Panc1 (cell line): ENCODE measurements at regions not wholly inside any gene's neighbourhood (a gene's known extent, or its start where the extent isn't known, plus 50 kb on each side); places are given as distances from the start of the nearest gene placed in this dataset.

Experiments used
- CTCF ChIP-seq: fragments of 450-650 bp; IDR thresholded peaks from 2 replicates; pipeline ENCODE4 v1.5.1; 2017; ENCODE audit warnings: mild to moderate bottlenecking
- POLR2AphosphoS5 ChIP-seq: IDR thresholded peaks from 2 replicates; pipeline ENCODE4 v1.6.1; 2012; ENCODE audit warnings: mild to moderate bottlenecking, low read depth, low read length, moderate library complexity
- SIN3A ChIP-seq: IDR thresholded peaks from 2 replicates; pipeline ENCODE4 v1.6.1; 2012; ENCODE audit warnings: low read depth, mild to moderate bottlenecking, low read length, moderate library complexity, borderline replicate concordance; ENCODE audit not compliant: insufficient read depth
- TCF7L2 ChIP-seq: IDR thresholded peaks from 2 replicates; pipeline ENCODE4 v1.6.1; 2011; ENCODE audit warnings: mild to moderate bottlenecking, low read depth, low read length, inconsistent platforms
- TF ChIP-seq, protein P1 (sequence below), 2 experiments: IDR thresholded peaks; 2 replicates each; pipeline ENCODE4 v1.6.1; 2011 to 2012; ENCODE audit warnings: low read depth in 2 of 2, control low read depth in 1 of 2, low read length in 1 of 2, mild to moderate bottlenecking in 1 of 2, moderate library complexity in 1 of 2; ENCODE audit not compliant: insufficient read depth in 1 of 2

- TF ChIP-seq, protein P1, sequence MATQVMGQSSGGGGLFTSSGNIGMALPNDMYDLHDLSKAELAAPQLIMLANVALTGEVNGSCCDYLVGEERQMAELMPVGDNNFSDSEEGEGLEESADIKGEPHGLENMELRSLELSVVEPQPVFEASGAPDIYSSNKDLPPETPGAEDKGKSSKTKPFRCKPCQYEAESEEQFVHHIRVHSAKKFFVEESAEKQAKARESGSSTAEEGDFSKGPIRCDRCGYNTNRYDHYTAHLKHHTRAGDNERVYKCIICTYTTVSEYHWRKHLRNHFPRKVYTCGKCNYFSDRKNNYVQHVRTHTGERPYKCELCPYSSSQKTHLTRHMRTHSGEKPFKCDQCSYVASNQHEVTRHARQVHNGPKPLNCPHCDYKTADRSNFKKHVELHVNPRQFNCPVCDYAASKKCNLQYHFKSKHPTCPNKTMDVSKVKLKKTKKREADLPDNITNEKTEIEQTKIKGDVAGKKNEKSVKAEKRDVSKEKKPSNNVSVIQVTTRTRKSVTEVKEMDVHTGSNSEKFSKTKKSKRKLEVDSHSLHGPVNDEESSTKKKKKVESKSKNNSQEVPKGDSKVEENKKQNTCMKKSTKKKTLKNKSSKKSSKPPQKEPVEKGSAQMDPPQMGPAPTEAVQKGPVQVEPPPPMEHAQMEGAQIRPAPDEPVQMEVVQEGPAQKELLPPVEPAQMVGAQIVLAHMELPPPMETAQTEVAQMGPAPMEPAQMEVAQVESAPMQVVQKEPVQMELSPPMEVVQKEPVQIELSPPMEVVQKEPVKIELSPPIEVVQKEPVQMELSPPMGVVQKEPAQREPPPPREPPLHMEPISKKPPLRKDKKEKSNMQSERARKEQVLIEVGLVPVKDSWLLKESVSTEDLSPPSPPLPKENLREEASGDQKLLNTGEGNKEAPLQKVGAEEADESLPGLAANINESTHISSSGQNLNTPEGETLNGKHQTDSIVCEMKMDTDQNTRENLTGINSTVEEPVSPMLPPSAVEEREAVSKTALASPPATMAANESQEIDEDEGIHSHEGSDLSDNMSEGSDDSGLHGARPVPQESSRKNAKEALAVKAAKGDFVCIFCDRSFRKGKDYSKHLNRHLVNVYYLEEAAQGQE (IDR thresholded peaks at IDR 0.05; ENCODE audit: insufficient read depth in 1 of 2, low read depth in 2 of 2, low read length in 1 of 2): no peak
- no peak for TF ChIP-seq SIN3A
- TF ChIP-seq POLR2AphosphoS5: no peak
- no peak for TF ChIP-seq CTCF
- no peak for TF ChIP-seq TCF7L2
Observed at GRCh38 chr1:99084562-99084961, 79.9 kb upstream of the PLPPR5 start.
